GM10248 (cell line): ENCODE measurements at regions not wholly inside any gene's neighbourhood (a gene's known extent, or its start where the extent isn't known, plus 50 kb on each side); places are given as distances from the start of the nearest gene placed in this dataset.

ENCODE experiments used
- CTCF ChIA-PET: fragments of 300-600 bp; sonication (Branson Sonifier 250); formaldehyde crosslinking; extraction: SDS; loops from one replicate; lab custom pipeline; 2021; ENCODE audit warnings: antibody characterized with exemption; lab: Yijun Ruan, JAX
- POLR2A ChIA-PET: fragments of 350-650 bp; sonication (Branson Sonifier 250); formaldehyde crosslinking; extraction: SDS; loops from one replicate; lab custom pipeline; 2020; ENCODE audit warnings: antibody characterized with exemption; lab: Yijun Ruan, JAX
- DNase-seq: peaks from one replicate; pipeline ENCODE4 v3.0.0; 2012; ENCODE audit errors: extremely low spot score
- TF ChIP-seq, protein P1 (sequence below): IDR thresholded peaks from 2 replicates; pipeline ENCODE4 v1.5.1; 2012; ENCODE audit warnings: mild to moderate bottlenecking, low read depth; ENCODE audit errors: extremely low read depth, missing control alignments, control extremely low read depth

DNA sequence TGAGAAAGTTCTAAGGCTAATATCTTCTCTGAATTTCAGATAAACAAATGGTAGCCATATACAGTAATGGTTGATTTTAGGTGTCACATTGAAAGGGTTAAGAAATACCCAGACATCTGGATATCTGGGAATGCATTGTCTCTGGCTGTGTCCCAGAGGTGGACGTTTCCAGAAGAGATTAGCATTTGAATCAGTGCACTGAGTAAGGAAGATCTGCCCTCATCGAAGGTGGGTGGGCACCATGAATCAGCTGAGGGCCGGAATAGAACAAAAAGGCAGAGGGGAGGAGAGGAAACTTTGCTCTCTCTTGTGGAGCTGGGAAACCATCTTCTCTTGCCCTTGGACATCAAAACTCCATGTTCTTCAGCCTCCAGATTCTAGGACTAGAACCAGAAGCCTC lies 554.4 kb downstream of the IRX1 start:
- CTCF ChIA-PET, result no interaction called here
- POLR2A ChIA-PET, result no interaction called here
- DNase-seq, result no peak
- TF ChIP-seq, protein P1, sequence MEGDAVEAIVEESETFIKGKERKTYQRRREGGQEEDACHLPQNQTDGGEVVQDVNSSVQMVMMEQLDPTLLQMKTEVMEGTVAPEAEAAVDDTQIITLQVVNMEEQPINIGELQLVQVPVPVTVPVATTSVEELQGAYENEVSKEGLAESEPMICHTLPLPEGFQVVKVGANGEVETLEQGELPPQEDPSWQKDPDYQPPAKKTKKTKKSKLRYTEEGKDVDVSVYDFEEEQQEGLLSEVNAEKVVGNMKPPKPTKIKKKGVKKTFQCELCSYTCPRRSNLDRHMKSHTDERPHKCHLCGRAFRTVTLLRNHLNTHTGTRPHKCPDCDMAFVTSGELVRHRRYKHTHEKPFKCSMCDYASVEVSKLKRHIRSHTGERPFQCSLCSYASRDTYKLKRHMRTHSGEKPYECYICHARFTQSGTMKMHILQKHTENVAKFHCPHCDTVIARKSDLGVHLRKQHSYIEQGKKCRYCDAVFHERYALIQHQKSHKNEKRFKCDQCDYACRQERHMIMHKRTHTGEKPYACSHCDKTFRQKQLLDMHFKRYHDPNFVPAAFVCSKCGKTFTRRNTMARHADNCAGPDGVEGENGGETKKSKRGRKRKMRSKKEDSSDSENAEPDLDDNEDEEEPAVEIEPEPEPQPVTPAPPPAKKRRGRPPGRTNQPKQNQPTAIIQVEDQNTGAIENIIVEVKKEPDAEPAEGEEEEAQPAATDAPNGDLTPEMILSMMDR, result no peak

DNA sequence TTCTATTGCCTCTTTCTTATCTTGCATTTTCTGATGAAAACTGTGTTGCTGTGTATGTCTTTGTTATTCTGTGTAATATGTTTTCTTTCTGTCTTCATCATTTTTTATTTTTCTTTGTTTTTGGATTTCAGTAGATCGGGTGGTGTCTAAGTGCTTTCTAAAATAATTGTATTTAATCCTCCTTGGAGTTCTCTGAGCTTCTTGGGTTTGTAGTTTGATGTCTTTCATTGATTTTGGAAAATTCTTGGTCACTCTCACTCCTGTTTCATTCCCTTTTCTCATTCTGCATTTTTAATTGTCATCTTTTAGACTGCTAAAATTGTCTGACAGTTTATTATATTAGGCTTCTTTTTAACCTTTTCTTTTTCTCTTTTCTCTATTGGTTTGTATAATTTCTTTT lies 560.5 kb downstream of the IRX1 start:
- CTCF ChIA-PET, result no interaction called here

DNA sequence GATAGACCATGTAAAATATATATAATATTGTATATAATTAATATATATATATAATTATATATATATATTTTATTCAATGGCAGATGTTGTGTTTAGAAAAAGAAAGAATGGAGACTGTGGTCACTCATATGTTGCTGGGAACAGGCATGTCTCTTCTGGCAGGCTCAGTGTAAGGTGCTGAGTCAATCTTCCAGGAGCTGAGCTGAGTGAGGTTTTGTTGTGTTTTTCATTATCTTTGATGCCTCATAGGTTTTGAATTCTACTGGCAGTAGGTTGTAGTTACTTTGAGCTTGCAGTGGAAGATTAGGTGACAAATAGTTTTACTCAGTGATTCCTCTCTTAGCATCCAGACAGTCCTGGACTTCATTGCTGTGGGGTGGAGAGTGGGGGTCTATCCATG lies 561.3 kb downstream of the IRX1 start:
- DNase-seq, result no peak
- CTCF ChIA-PET, result no interaction called here
- POLR2A ChIA-PET, result no interaction called here
- TF ChIP-seq, protein P1, result no peak

More for the DNA sequence above, 560.5 kb downstream of the IRX1 start:
- TF ChIP-seq, protein P1, result no peak
- POLR2A ChIA-PET, result no interaction called here
- no peak for DNase-seq

DNA sequence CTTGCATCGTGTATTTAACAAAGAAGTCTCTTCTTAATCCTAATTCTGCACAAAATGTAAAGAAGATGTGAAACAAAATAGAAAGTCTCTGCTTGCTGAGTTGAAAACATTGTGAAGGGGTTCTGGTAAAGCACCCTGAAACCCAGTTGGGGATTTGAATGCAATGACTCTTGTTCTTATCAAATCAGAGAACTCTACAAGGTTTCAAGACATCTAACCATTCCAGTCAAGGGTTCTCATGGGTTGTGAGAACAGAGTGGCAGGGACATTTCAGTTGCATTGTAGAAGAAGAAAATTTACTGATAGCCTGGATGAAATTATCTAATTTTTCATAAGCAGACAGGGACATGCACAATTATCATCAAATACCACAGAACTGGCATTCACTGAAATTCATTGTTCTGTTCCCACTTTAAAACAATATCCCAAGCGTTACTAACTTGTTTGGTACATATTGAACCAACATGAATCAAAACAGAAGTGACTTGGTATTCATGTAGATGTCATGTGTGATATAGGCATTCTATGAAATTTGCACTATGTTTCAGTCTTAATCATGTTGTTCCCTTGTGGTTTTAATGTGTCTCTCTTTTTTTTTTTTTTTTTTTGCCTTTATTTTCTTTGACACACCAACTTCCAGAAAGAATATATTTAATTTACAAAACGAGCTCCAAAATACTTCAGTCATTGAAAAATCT lies 563.3 kb downstream of the IRX1 start:
- TF ChIP-seq, protein P1, result no peak

DNA sequence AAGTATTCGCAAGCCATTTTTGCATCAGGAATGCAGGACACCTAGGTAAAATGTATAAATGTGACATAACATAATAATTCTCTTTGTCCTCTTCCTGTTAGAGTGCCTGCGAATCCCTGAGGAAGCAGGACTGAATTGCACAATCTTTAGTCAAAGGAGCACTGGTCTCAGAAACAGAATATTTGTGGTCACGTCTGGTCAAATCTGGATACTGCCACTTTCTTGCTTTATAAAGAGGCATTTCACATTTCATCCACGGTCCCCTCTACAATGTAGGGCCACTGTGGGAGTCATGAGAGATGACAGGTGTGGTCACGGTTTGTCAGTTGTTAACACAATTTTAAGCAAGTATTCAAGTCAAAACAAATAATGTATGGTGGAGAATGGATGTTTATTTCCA lies 564.0 kb downstream of the IRX1 start:
- CTCF ChIA-PET, result no interaction called here
- TF ChIP-seq, protein P1, result no peak
- DNase-seq, result no peak

More for the DNA sequence above, 563.3 kb downstream of the IRX1 start:
- ChIA-PET CTCF (no interaction called here), POLR2A (no interaction called here)
- no peak for DNase-seq

DNA sequence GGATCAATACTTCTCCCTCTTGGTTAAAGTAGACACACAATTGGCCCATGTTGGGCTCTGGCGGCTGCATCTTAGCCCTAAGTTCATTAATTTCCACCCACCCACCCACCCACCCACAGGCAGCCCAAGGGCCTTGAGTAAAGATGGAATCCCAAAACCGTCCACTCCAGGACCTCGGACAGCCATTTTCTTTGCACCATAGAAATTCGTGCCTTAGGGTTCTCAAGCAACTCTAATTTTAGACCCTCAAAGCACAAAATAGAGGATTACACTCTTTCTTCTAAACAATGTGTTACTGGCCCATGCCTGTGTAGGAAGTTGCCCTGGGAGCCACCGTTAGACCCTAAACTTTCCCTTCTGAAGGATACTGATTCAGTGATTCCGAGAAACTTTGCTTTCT lies 568.5 kb downstream of the IRX1 start:
- CTCF ChIA-PET, result no interaction called here
- POLR2A ChIA-PET, result no interaction called here
- no peak for DNase-seq
- TF ChIP-seq, protein P1, result no peak

More for the DNA sequence above, 564.0 kb downstream of the IRX1 start:
- POLR2A ChIA-PET, result no interaction called here
